Smooth muscle cell (in vitro differentiated cells): ENCODE measurements at regions not wholly inside any gene's neighbourhood (a gene's known extent, or its start where the extent isn't known, plus 50 kb on each side); places are given as distances from the start of the nearest gene placed in this dataset.

ENCODE experiments used
- DNase-seq: peaks from one replicate; lab custom pipeline; 2025; ENCODE audit not compliant: unreplicated experiment; lab: John Stamatoyannopoulos, UW
- H2AFZ ChIP-seq: fragments of 200-600 bp; sonication (generic); 2 replicates; pipeline ENCODE4 v1.6.0; 2016; ENCODE audit warnings: antibody characterized with exemption, low read depth, mild to moderate bottlenecking
- H3F3A ChIP-seq: fragments of 200-600 bp; sonication (generic); 2 replicates; pipeline ENCODE4 v1.6.0; 2017; ENCODE audit warnings: antibody characterized with exemption, low read depth
- H3K27ac ChIP-seq: fragments of 200-600 bp; sonication (generic); 2 replicates; pipeline ENCODE4 v1.5.1; 2016; ENCODE audit warnings: low read depth, mild to moderate bottlenecking
- H3K27me3 ChIP-seq: fragments of 200-600 bp; sonication (generic); 2 replicates; pipeline ENCODE4 v1.6.1; 2016; ENCODE audit warnings: low read depth, mild to moderate bottlenecking
- H3K36me3 ChIP-seq: fragments of 200-600 bp; sonication (generic); 2 replicates; pipeline ENCODE4 v1.5.1; 2016; ENCODE audit warnings: low read depth
- H3K4me1 ChIP-seq: fragments of 200-600 bp; sonication (generic); 2 replicates; pipeline ENCODE4 v1.5.1; 2016; ENCODE audit warnings: low read depth
- H3K4me2 ChIP-seq: fragments of 200-600 bp; sonication (generic); 2 replicates; pipeline ENCODE4 v1.6.0; 2016; ENCODE audit warnings: mild to moderate bottlenecking
- H3K4me3 ChIP-seq: fragments of 200-600 bp; sonication (generic); 2 replicates; pipeline ENCODE4 v1.5.1; 2016; ENCODE audit warnings: mild to moderate bottlenecking
- H3K79me2 ChIP-seq: fragments of 200-600 bp; sonication (generic); 2 replicates; pipeline ENCODE4 v1.6.0; 2016; ENCODE audit warnings: low read depth, mild to moderate bottlenecking
- H3K9ac ChIP-seq: fragments of 200-600 bp; sonication (generic); 2 replicates; pipeline ENCODE4 v1.6.0; 2016; ENCODE audit warnings: low read depth
- H3K9me3 ChIP-seq: fragments of 200-600 bp; sonication (generic); replicated peaks from 2 replicates; pipeline ENCODE4 v1.5.1; 2016; ENCODE audit warnings: low read depth
- H4K20me1 ChIP-seq: fragments of 200-600 bp; sonication (generic); 2 replicates; pipeline ENCODE4 v1.6.0; 2016; ENCODE audit warnings: low read depth
- CTCF ChIP-seq: fragments of 200-600 bp; sonication (generic); IDR thresholded peaks from 2 replicates; pipeline ENCODE4 v1.5.1; 2017; ENCODE audit warnings: borderline replicate concordance, mild to moderate bottlenecking, antibody characterized with exemption; ENCODE audit not compliant: insufficient read depth, poor library complexity, severe bottlenecking
- WGBS: methylation state at CpG from one replicate; pipeline ENCODE4 v1.1.7; 2016; ENCODE audit warnings: low lambda C conversion rate; 5-methylcytosine and 5-hydroxymethylcytosine counted together

DNA sequence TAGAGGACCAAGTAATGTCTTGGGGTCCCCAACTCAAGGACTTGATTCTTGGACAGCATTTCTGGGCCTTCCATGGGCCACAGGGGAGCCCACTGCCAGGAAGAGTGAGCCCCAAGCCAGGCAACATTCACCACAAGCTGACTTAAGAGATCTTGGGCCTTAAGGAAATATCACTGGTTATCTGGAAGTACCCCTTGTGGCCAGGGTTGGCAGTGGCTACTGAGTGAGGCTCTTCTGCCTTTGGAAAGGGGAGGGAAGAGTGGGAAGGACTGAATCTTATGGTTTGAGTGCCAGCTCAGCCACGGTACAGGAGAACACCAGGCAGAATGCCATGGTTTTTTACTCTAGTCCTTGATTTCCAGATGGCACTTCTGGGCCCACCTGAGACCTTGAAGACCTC is 228.9 kb upstream of the RGS18 start:
- Histone ChIP-seq H3K9ac (no peak overlapping the region), H3F3A (no peaks in the 10 kb centered on the region), H3K79me2 (no peaks in the 10 kb centered on the region), H3K4me3 (no peak overlapping the region), H2AFZ (no peak overlapping the region), H4K20me1 (no peaks in the 10 kb centered on the region), H3K36me3 (no peaks in the 10 kb centered on the region), H3K27me3 (no peaks in the 10 kb centered on the region), H3K9me3 (no peaks in the 10 kb centered on the region), H3K4me2 (no peak overlapping the region), H3K4me1 (no peaks in the 10 kb centered on the region), H3K27ac (no peak overlapping the region)
- TF ChIP-seq CTCF, result no peak
- DNase-seq, result no peak
- 76% methylated on average over 1 of the region's 1 CpG for WGBS

DNA sequence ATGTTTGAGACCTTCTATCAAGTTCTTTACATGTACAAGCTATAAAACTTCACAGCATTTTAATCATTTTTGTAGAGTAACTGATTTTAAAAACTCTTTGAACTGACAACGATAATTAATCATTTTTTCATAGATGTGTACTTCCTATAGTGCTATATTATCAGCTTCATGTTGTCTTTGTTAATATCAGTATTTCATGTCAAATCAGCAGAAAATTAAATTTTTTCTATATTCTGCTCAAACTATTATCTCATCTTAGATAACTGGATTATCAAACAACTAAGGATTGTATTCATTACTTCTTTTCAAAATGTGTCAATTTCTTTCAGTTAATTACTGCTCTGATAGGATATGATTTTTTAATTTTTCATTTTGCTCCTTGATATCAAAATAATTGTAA is 214.6 kb upstream of the RGS18 start:
- Histone ChIP-seq H3K79me2 (no peaks in the 10 kb centered on the region), H3K4me2 (no peak overlapping the region), H3K9me3 (no peaks in the 10 kb centered on the region), H3K9ac (no peak overlapping the region), H3K36me3 (no peaks in the 10 kb centered on the region), H4K20me1 (no peaks in the 10 kb centered on the region), H3K4me1 (no peaks in the 10 kb centered on the region), H2AFZ (no peak overlapping the region), H3K27ac (no peak overlapping the region), H3K4me3 (no peak overlapping the region), H3K27me3 (no peaks in the 10 kb centered on the region), H3F3A (no peaks in the 10 kb centered on the region)
- 73% methylated on average over 1 of the region's 1 CpG for WGBS
- TF ChIP-seq CTCF, result no peak
- DNase-seq, result no peak

DNA sequence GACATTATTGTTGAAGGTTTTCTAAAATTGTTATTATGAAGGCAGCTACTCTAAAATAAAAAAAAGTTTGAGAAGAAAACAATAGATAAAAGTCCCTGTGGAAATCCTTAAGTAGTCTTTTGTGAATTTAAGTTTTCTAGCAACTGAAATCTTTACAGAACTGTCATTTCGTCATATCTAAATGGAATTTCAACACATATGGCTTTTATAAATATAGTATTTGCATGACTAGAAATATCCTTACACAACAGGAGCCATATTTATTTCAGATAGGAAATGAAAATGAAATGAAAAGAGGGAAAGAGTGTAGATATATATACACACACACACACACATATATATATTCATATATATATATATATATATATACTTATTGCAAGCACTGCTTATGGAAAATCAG is 204.7 kb upstream of the RGS18 start:
- Histone ChIP-seq H3K27ac (no peak overlapping the region), H3K36me3 (no peaks in the 10 kb centered on the region), H4K20me1 (no peaks in the 10 kb centered on the region), H3K4me1 (no peaks in the 10 kb centered on the region), H3K4me2 (no peak overlapping the region), H3K9me3 (no peaks in the 10 kb centered on the region), H3K9ac (no peak overlapping the region), H2AFZ (no peak overlapping the region), H3K27me3 (no peaks in the 10 kb centered on the region), H3F3A (no peaks in the 10 kb centered on the region), H3K79me2 (no peaks in the 10 kb centered on the region), H3K4me3 (no peak overlapping the region)
- no peak for DNase-seq
- WGBS, result 71% methylated on average over 1 of the region's 1 CpG
- no peak for TF ChIP-seq CTCF

DNA sequence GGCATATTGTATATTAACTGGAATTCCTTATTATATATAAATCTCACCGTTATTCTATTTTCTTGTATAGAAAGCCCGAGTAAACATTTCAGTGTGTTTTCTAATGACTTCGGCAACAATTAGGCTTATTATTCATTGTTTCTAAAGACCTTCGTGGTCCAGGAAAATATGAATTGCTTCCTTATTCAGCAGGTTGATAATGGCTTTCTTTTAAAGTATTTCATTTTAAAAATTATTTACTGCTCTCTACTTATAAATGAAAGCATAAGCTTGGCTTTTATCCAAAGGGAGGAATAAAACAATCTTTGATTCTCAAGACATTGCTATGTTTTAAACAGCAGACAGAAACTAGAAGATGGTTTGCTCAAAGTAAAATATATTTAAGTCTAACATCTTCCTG is 198.4 kb upstream of the RGS18 start:
- Histone ChIP-seq H3K36me3 (no peaks in the 10 kb centered on the region), H4K20me1 (no peaks in the 10 kb centered on the region), H2AFZ (no peak overlapping the region), H3K79me2 (no peaks in the 10 kb centered on the region), H3K27ac (no peak overlapping the region), H3K9ac (no peak overlapping the region), H3K4me3 (no peak overlapping the region), H3K4me2 (no peak overlapping the region), H3K27me3 (no peaks in the 10 kb centered on the region), H3K4me1 (no peaks in the 10 kb centered on the region), H3F3A (no peaks in the 10 kb centered on the region), H3K9me3 (no peaks in the 10 kb centered on the region)
- 90% methylated on average over 4 of the region's 4 CpGs for WGBS
- TF ChIP-seq CTCF, result no peak
- DNase-seq, result no peak
